Endodermal cell (in vitro differentiated cells): ENCODE measurements at regions not wholly inside any gene's neighbourhood (a gene's known extent, or its start where the extent isn't known, plus 50 kb on each side); places are given as distances from the start of the nearest gene placed in this dataset.
"Not testable (repeated sequence)": the region's sequence is repeated elsewhere in the genome, so short reads cannot be mapped to it uniquely, and the experiment has no call there.

Experiments used
- DNase-seq: peaks from one replicate; pipeline ENCODE4 v3.0.0-alpha.2; 2017
- H3K27ac ChIP-seq: 2 replicates; pipeline ENCODE4 v1.5.1; 2013; ENCODE audit warnings: mild to moderate bottlenecking, low read depth, low read length, moderate library complexity
- H3K27me3 ChIP-seq: 2 replicates; pipeline ENCODE4 v1.6.1; 2013; ENCODE audit warnings: mild to moderate bottlenecking, low read length, moderate library complexity; ENCODE audit not compliant: insufficient read depth, control insufficient read depth, poor library complexity, severe bottlenecking
- H3K36me3 ChIP-seq: 2 replicates; pipeline ENCODE4 v1.7.0; 2013; ENCODE audit warnings: mild to moderate bottlenecking, low read length, moderate library complexity; ENCODE audit not compliant: control insufficient read depth, insufficient read depth
- H3K4me1 ChIP-seq: one replicate; pipeline ENCODE4 v1.7.0; 2013; ENCODE audit warnings: low read length; ENCODE audit not compliant: control insufficient read depth, insufficient read depth
- H3K4me3 ChIP-seq: 2 replicates; pipeline ENCODE4 v1.5.1; 2013; ENCODE audit warnings: mild to moderate bottlenecking, low read length, moderate library complexity
- H3K9ac ChIP-seq: 2 replicates; pipeline ENCODE4 v1.6.1; 2013; ENCODE audit warnings: mild to moderate bottlenecking, low read length, moderate library complexity; ENCODE audit not compliant: poor library complexity, severe bottlenecking; ENCODE audit errors: extremely low read depth
- H3K9me3 ChIP-seq: 2 replicates; pipeline ENCODE4 v1.6.1; 2013; ENCODE audit warnings: mild to moderate bottlenecking, low read length, moderate library complexity; ENCODE audit not compliant: control insufficient read depth
- H3K27ac Mint-ChIP-seq: 2 replicates; pipeline ENCODE4 v1.8.0; 2020; ENCODE audit warnings: mixed read lengths
- H3K27me3 Mint-ChIP-seq: 2 replicates; pipeline ENCODE4 v1.8.0; 2021; ENCODE audit warnings: mild to moderate bottlenecking, mixed read lengths; ENCODE audit not compliant: insufficient read depth
- H3K36me3 Mint-ChIP-seq: 2 replicates; pipeline ENCODE4 v1.8.0; 2020; ENCODE audit warnings: low read depth, mixed read lengths
- H3K4me1 Mint-ChIP-seq: 2 replicates; pipeline ENCODE4 v1.8.0; 2020; ENCODE audit warnings: mixed read lengths
- H3K4me3 Mint-ChIP-seq: 2 replicates; pipeline ENCODE4 v1.8.0; 2020; ENCODE audit warnings: mild to moderate bottlenecking, moderate library complexity, mixed read lengths
- H3K9me3 Mint-ChIP-seq: 2 replicates; pipeline ENCODE4 v1.8.0; 2020; ENCODE audit warnings: mild to moderate bottlenecking, mixed read lengths
- CTCF ChIP-seq: fragments of 200-600 bp; sonication (generic); conservative IDR thresholded peaks from 2 replicates; pipeline ENCODE4 v1.5.0; 2021; ENCODE audit warnings: antibody characterized with exemption, mild to moderate bottlenecking
- WGBS, 2 experiments: methylation state at CpG; one replicate each; pipeline versions ENCODE4 v1.1.5 to v1.1.7; 2013; ENCODE audit warnings: missing lambda C conversion rate in 2 of 2, mixed read lengths in 1 of 2; ENCODE audit not compliant: insufficient coverage in 1 of 2, insufficient read length in 1 of 2; 5-methylcytosine and 5-hydroxymethylcytosine counted together

- DNase-seq = no peak
- Histone ChIP-seq H3K4me1 (no peaks in the 10 kb centered on the region), H3K27me3 (no peaks in the 10 kb centered on the region), H3K9ac (no peak overlapping the region), H3K36me3 (no peaks in the 10 kb centered on the region), H3K27ac (no peak overlapping the region), H3K4me3 (no peak overlapping the region), H3K9me3 (no peaks in the 10 kb centered on the region)
- no peaks in the 10 kb centered on the region for H3K27me3 Mint-ChIP-seq
- H3K36me3 Mint-ChIP-seq = no peaks in the 10 kb centered on the region
- TF ChIP-seq CTCF = no peak
- no peaks in the 10 kb centered on the region for H3K9me3 Mint-ChIP-seq
- WGBS, 2 experiments = 86% methylated on average over 1 of the region's 2 CpGs; no CpG with 5 or more reads in 1 of the 2 experiments
- no peak overlapping the region for H3K27ac Mint-ChIP-seq
- peaks cover 12% of the 10 kb centered on the region for H3K4me1 Mint-ChIP-seq
- H3K4me3 Mint-ChIP-seq = no peak overlapping the region
These were observed 1089.6 kb downstream of the DNAJB9 start for GRCh38 chr7:109659261-109659660.

GRCh38 chr7:109660401-109660800 lies 1090.7 kb downstream of the DNAJB9 start:
- Histone ChIP-seq H3K9ac (no peak overlapping the region), H3K36me3 (no peaks in the 10 kb centered on the region), H3K27ac (no peak overlapping the region), H3K27me3 (no peaks in the 10 kb centered on the region), H3K4me3 (no peak overlapping the region), H3K9me3 (no peaks in the 10 kb centered on the region), H3K4me1 (no peaks in the 10 kb centered on the region)
- Mint-ChIP-seq H3K27me3 (no peaks in the 10 kb centered on the region), H3K36me3 (no peaks in the 10 kb centered on the region), H3K4me3 (no peak overlapping the region), H3K27ac (no peak overlapping the region), H3K4me1 (peaks cover 12% of the 10 kb centered on the region), H3K9me3 (no peaks in the 10 kb centered on the region)
- WGBS, 2 experiments = 90% methylated on average over 4 of the region's 4 CpGs; no CpG with 5 or more reads in 1 of the 2 experiments
- no peak for TF ChIP-seq CTCF
- DNase-seq = no peak

GRCh38 chr7:109663806-109664205 lies 1094.1 kb downstream of the DNAJB9 start:
- H3K9me3 Mint-ChIP-seq = no peaks in the 10 kb centered on the region
- H3K4me1 ChIP-seq = peaks cover 2% of the 10 kb centered on the region
- TF ChIP-seq CTCF = no peak
- no peaks in the 10 kb centered on the region for H3K36me3 ChIP-seq
- H3K9ac ChIP-seq = no peak overlapping the region
- peaks cover 11% of the 10 kb centered on the region for H3K4me1 Mint-ChIP-seq
- H3K27ac ChIP-seq = no peak overlapping the region
- DNase-seq = no peak
- no peaks in the 10 kb centered on the region for H3K27me3 Mint-ChIP-seq
- no peak overlapping the region for H3K4me3 Mint-ChIP-seq
- no peak overlapping the region for H3K4me3 ChIP-seq
- no peaks in the 10 kb centered on the region for H3K9me3 ChIP-seq
- H3K27ac Mint-ChIP-seq = no peak overlapping the region
- no peaks in the 10 kb centered on the region for H3K27me3 ChIP-seq
- no peaks in the 10 kb centered on the region for H3K36me3 Mint-ChIP-seq
- 94 to 100% methylated on average over 1 to 3 of the region's 3 CpGs for WGBS, 2 experiments

GRCh38 chr7:109687269-109687668 lies 1117.6 kb downstream of the DNAJB9 start:
- 100% methylated on average over 1 of the region's 2 CpGs; no CpG with 5 or more reads in 1 of the 2 experiments for WGBS, 2 experiments
- H3K27me3 ChIP-seq, H3K4me1 Mint-ChIP-seq: not testable (repeated sequence)

GRCh38 chr7:109692613-109693012 lies 1122.9 kb downstream of the DNAJB9 start:
- H3K4me3 Mint-ChIP-seq, H3K4me1 Mint-ChIP-seq, H3K27ac Mint-ChIP-seq, H3K27me3 ChIP-seq, H3K36me3 ChIP-seq, H3K27me3 Mint-ChIP-seq, H3K36me3 Mint-ChIP-seq, H3K27ac ChIP-seq, H3K9ac ChIP-seq, H3K4me1 ChIP-seq, H3K4me3 ChIP-seq, DNase-seq: not testable (repeated sequence)
- peaks cover 27% of the 10 kb centered on the region for H3K9me3 ChIP-seq
- H3K9me3 Mint-ChIP-seq = peaks cover 54% of the 10 kb centered on the region
- 68 to 100% methylated on average over 2 to 4 of the region's 4 CpGs for WGBS, 2 experiments

More at GRCh38 chr7:109687269-109687668, 1117.6 kb downstream of the DNAJB9 start:
- not testable (repeated sequence) for H3K36me3 ChIP-seq, H3K27ac ChIP-seq, H3K9ac ChIP-seq, H3K4me3 Mint-ChIP-seq, H3K36me3 Mint-ChIP-seq, H3K27me3 Mint-ChIP-seq, H3K4me1 ChIP-seq, H3K9me3 ChIP-seq, DNase-seq, H3K4me3 ChIP-seq, H3K27ac Mint-ChIP-seq
- H3K9me3 Mint-ChIP-seq = peaks cover 33% of the 10 kb centered on the region
